ENCODE measurements at regions not wholly inside any gene's neighbourhood (a gene's known extent, or its start where the extent isn't known, plus 50 kb on each side); places are given as distances from the start of the nearest gene placed in this dataset.

- no peak overlapping the region for H3K27ac Mint-ChIP-seq (ENCODE audit: unreplicated experiment)
Observed at GRCh38 chr15:69624816-69625215, 172.2 kb downstream of the RPLP1 start.

GRCh38 chr15:69625328-69625727, 172.7 kb downstream of the RPLP1 start:
- Mint-ChIP-seq H3K27ac (ENCODE audit: unreplicated experiment) (no peak overlapping the region), H3K4me3 (no peak overlapping the region)

More at GRCh38 chr15:69624816-69625215, 172.2 kb downstream of the RPLP1 start:
- no peak for DNase-seq (ENCODE audit: low read depth, low spot score)
- no peak overlapping the region for H3K4me3 Mint-ChIP-seq
- peaks cover 8% of the 10 kb centered on the region for H3K9me3 Mint-ChIP-seq
- no peak for TF ChIP-seq CTCF (conservative IDR thresholded peaks at IDR 0.05)
- peaks cover 9% of the 10 kb centered on the region for H3K27me3 Mint-ChIP-seq (ENCODE audit: low read depth)
- no peaks in the 10 kb centered on the region for H3K4me1 Mint-ChIP-seq
- peaks cover 3% of the 10 kb centered on the region for H3K36me3 Mint-ChIP-seq (ENCODE audit: low read depth)

GRCh38 chr15:69626095-69627066, 173.8 kb downstream of the RPLP1 start:
- H3K27ac Mint-ChIP-seq (ENCODE audit: unreplicated experiment), result no peak overlapping the region
- TF ChIP-seq CTCF (conservative IDR thresholded peaks at IDR 0.05), result no peak
- H3K36me3 Mint-ChIP-seq (ENCODE audit: low read depth), result no peaks in the 10 kb centered on the region
- H3K9me3 Mint-ChIP-seq, result peaks cover 8% of the 10 kb centered on the region
- no peak for DNase-seq (ENCODE audit: low read depth, low spot score)
- H3K27me3 Mint-ChIP-seq (ENCODE audit: low read depth), result peaks cover 6% of the 10 kb centered on the region
- no peaks in the 10 kb centered on the region for H3K4me1 Mint-ChIP-seq
- H3K4me3 Mint-ChIP-seq, result no peak overlapping the region

More at GRCh38 chr15:69625328-69625727, 172.7 kb downstream of the RPLP1 start:
- no peaks in the 10 kb centered on the region for H3K36me3 Mint-ChIP-seq (ENCODE audit: low read depth)
- H3K27me3 Mint-ChIP-seq (ENCODE audit: low read depth), result peaks cover 5% of the 10 kb centered on the region
- no peak for DNase-seq (ENCODE audit: low read depth, low spot score)
- no peak for TF ChIP-seq CTCF (conservative IDR thresholded peaks at IDR 0.05)
- peaks cover 8% of the 10 kb centered on the region for H3K9me3 Mint-ChIP-seq
- H3K4me1 Mint-ChIP-seq, result no peaks in the 10 kb centered on the region

- no peak overlapping the region for H3K27ac Mint-ChIP-seq (ENCODE audit: unreplicated experiment)
- no peak for TF ChIP-seq CTCF (conservative IDR thresholded peaks at IDR 0.05)
- H3K4me1 Mint-ChIP-seq, result no peaks in the 10 kb centered on the region
- peaks cover 15% of the 10 kb centered on the region for H3K27me3 Mint-ChIP-seq (ENCODE audit: low read depth)
- H3K9me3 Mint-ChIP-seq, result peaks cover 8% of the 10 kb centered on the region
- no peak for DNase-seq (ENCODE audit: low read depth, low spot score)
- H3K36me3 Mint-ChIP-seq (ENCODE audit: low read depth), result no peaks in the 10 kb centered on the region
- no peak overlapping the region for H3K4me3 Mint-ChIP-seq
Observed at GRCh38 chr15:69627548-69628158, 175.0 kb downstream of the RPLP1 start.

GRCh38 chr15:69628256-69629093, 175.9 kb downstream of the RPLP1 start:
- Mint-ChIP-seq H3K4me3 (no peak overlapping the region), H3K27ac (ENCODE audit: unreplicated experiment) (no peak overlapping the region), H3K9me3 (peaks cover 3% of the 10 kb centered on the region), H3K27me3 (ENCODE audit: low read depth) (peaks cover 18% of the 10 kb centered on the region), H3K4me1 (no peaks in the 10 kb centered on the region), H3K36me3 (ENCODE audit: low read depth) (no peaks in the 10 kb centered on the region)
- no peak for DNase-seq (ENCODE audit: low read depth, low spot score)
- TF ChIP-seq CTCF (conservative IDR thresholded peaks at IDR 0.05), result no peak
